Caki2 (cell line): ENCODE measurements at regions not wholly inside any gene's neighbourhood (a gene's known extent, or its start where the extent isn't known, plus 50 kb on each side); places are given as distances from the start of the nearest gene placed in this dataset.
"Not testable (repeated sequence)": the region's sequence is repeated elsewhere in the genome, so short reads cannot be mapped to it uniquely, and the experiment has no call there.

Experiments
- DNase-seq: peaks from one replicate; pipeline ENCODE4 v3.0.0-alpha.2; 2015; ENCODE audit warnings: low read depth
- in situ Hi-C: cut with HindIII; loops from 2 replicates; pipeline ENCODE4 v1.10.0; 2016; ENCODE audit warnings: low sequenced_read_pairs, low pct_unique_long_range_greater_than_20kb, mixed read lengths

DNA sequence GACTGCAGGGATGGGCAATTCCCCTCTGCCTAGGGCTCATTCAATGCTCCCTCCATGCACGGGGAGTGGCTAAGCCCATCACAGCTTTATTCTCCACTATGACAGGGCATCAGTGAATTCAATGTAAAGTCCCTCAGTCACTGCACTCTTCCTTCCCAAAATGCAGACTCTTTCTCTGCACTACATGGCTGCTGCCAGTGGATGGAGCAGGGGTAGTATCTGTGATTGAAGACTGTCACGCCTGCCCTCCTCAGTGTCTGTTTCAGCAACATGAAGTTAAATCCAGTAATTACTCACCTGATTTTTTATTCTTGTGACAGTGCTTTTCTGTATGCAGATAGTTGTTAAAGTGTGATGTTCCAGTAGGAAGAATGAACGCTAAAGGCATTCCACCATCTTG is 1323.2 kb downstream of the AMY1C start:
- in situ Hi-C loops, result no loop called here
- no peak for DNase-seq

GRCh38 chr1:105073660-105074059 is 1324.0 kb downstream of the AMY1C start:
- DNase-seq, result no peak
- in situ Hi-C loops, result no loop called here

DNA sequence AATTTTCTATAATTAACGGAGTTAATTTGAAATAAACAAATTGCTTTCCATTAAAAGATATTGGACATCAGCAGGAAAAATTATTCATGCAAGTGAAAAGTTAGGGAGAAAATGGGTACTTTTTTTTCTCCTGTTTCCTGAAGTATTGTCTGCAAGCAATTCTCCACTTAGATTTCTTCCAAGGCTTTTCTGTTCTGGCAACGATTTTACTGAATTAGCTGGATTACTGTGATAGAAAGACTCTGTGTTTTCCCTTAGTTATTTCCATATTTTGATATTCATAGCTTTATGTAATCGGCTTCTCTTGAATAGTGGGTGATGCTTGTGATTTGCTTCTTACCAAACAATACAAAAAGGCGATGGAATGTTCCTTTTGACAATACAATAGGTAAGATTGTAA is 1333.9 kb downstream of the AMY1C start:
- DNase-seq, result no peak
- in situ Hi-C loops, result no loop called here

DNA sequence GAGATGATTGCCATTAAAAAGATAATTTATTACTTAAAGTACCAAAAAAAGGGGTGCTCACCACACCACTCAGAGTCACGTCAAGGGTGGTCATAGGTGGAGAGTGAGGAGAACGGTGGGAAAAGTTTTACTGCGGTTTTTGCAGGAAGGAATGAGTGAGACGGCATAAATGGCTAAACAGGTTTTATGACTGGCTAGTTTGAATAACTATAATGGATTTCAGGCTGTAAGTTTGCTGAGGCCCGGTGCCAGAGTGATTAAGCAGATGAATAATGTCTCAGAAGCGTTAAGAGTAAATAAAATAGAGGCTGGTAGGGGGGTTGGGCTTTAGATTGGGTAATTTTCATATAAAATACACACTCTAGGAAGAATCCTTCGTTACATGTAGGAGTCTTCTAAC is 1337.8 kb downstream of the AMY1C start:
- in situ Hi-C loops, result no loop called here
- DNase-seq, result peak; percentile 18

DNA sequence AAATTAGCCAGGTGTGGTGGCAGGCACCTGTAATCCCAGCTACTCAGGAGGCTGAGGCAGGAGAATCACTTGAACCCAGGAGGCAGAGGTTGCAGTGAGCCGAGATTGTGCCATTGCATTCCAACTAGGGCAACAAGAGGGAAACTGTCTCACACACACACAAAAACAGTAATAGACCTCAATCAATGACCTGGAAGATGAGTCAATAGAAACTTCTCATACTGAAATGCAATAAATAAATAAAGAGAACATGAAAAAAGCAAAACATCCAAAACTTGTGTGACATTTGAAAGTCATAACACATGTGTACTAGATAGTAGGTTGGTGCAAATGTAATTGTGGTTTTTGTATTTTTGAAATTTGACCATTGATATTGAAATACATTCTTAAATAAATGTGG is 1338.5 kb downstream of the AMY1C start:
- in situ Hi-C loops, result no loop called here
- DNase-seq, result no peak

GRCh38 chr1:105093893-105094292 is 1344.2 kb downstream of the AMY1C start:
- in situ Hi-C loops, DNase-seq: not testable (repeated sequence)

DNA sequence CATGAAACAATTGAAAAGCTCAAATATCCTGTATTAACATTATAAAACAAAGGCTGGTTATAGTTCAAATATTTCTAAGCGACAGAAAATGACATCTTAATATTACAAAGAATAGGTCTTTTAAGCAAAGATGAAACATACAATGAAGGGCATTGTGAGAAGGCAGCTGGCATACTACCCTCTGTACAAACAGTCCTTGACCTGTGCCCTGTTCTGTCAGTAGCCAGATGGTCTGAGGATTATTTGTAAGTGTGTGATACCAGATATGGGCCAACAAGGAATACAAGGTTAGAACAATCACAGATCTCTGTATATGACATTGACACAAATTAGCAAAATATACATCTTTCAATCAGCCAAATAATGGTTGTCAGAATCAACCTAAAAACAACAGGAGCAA is 1350.4 kb downstream of the AMY1C start:
- no peak for DNase-seq
- in situ Hi-C loops, result no loop called here

- DNase-seq, result no peak
- in situ Hi-C loops, result no loop called here
Observed at GRCh38 chr1:105101261-105101660, 1351.6 kb downstream of the AMY1C start.

- DNase-seq, result no peak
- in situ Hi-C loops, result no loop called here
Observed at GRCh38 chr1:105102371-105102770, 1352.7 kb downstream of the AMY1C start.

- DNase-seq, result no peak
- in situ Hi-C loops, result no loop called here
Observed at GRCh38 chr1:105122041-105122440, 1372.3 kb downstream of the AMY1C start.

DNA sequence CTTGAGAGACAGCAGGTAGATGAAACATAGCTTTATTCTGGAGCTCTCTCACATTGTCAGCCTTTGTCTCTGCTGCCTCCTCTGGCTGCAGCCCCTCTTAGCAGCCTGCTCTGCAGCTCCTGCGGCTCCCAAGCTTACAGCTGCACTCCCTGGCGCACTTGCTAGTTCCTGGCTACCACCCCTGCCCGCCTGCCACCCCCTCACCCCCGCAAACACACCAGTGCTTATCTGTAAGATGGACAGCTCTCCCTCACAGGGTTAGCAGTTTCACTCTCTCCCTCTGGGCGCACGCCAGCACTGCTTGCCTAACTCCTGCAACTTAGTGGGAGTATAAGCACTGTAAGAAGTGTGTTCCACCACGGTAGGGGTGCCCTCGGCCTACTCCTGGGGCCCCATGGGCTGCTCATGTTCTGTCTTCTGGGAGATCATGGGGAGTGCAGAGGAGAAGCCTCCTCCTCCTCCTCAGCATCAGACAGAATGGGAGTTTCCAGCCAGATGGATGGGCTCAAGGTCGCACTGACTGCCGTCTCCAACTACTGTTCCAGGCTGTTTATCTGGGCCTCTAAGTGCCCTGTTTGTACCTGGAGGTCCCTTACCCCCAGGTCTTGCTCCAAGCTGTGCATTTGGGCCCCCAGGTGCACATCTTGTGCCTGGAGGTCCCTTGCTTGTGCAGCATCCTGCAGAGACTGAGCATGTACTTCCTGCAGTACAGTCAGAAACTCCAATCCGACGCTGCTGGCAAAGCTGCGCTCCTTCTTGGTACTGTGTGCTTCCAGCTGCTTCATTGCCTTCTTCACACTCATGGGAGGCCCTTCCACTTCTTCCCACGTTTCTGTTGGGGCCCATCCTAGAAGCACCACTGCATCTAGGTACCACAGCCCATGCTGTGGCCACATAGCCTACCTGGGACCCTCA is 1388.1 kb downstream of the AMY1C start:
- DNase-seq, result no peak
- in situ Hi-C loops, result no loop called here

GRCh38 chr1:105138458-105138893 is 1388.8 kb downstream of the AMY1C start:
- in situ Hi-C loops, result no loop called here
- no peak for DNase-seq

DNA sequence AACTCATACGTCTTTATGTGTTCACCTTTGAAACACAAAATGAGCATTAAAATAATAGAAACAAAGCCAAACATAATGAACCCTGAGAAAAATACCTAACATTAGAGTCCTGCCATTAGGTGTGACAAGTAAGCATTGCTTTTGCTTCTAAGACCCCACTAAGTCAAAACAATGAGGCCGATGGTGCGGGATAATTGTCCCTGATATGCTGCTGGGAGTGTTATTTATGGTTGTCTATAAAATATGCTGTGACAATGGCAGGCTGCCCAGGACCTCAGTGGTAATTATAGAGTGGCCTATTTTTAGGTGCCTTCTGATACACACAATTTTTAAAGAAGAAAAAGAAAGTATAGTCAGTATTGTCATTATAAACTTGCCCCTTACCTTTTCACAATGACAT is 1423.1 kb downstream of the AMY1C start:
- in situ Hi-C loops, result no loop called here
- no peak for DNase-seq

GRCh38 chr1:105180789-105181188 is 1431.1 kb downstream of the AMY1C start:
- no peak for DNase-seq
- in situ Hi-C loops, result no loop called here

DNA sequence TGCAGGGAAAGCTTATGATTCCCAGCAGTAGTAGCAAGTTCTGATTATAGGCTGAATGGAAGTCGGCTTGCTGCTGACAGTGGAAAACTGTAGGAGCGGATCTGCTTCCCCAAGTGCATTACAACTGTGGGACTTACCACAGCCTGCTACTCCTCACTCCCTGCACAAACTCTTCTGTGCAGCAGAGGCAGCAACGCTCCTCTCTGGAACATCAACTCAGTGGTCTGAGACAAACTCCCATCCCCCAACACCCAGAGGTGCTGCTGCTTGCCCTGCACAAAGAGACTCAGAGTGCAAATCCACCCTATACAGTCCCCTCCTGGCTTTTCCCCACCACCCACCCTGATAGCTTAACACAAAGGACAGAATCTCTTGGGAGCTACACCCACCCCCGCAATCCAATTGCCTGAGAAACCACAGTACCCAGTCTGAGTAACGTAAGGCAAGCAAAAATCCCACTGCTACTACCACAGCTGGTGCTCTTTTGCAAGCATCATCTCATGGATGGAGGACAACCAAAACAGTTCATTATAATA is 1455.2 kb downstream of the AMY1C start:
- no peak for DNase-seq
- in situ Hi-C loops, result no loop called here

GRCh38 chr1:105208581-105208980 is 1458.9 kb downstream of the AMY1C start:
- in situ Hi-C loops, result no loop called here

DNA sequence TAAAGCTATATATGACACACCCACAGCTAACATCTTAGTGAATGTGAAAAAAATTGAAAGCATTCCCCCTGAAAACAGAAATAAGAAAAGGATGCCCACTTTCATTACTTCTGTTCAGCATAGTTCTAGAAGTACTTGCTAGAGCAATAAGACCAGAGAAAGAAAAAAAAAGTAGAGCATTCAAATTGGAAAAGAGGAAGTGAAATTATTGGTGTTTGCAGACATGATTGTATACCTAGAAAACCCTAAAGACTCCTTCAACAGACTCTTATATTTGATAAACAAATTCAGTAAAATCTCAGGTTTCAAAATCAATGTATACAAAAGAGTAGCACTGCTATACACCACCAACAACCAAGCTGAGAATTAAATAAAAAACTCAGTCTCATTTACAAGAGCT is 1461.0 kb downstream of the AMY1C start:
- in situ Hi-C loops, result no loop called here
- no peak for DNase-seq

More at GRCh38 chr1:105208581-105208980, 1458.9 kb downstream of the AMY1C start:
- DNase-seq, result no peak

GRCh38 chr1:105231378-105231777 is 1481.7 kb downstream of the AMY1C start:
- in situ Hi-C loops, result no loop called here
- DNase-seq, result no peak

DNA sequence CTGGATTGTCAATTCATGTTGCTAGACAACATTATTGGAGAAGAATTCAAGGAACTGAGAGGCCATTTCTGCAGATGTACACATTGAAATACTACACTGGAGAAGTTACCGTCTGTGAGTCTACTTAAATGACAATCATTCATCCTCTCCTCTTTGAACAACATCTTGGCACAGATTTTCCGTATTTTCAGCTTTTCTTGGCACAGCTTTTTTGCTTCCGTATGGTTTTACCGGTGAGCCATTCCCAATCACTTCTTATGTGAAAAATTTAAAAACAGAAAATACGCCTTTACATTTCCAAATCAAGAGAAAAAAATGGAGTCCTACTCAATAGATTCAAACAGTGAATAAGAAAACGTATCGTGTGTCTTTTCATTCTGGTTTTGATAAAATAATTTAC is 1493.7 kb downstream of the AMY1C start:
- in situ Hi-C loops, result no loop called here
- DNase-seq, result no peak

DNA sequence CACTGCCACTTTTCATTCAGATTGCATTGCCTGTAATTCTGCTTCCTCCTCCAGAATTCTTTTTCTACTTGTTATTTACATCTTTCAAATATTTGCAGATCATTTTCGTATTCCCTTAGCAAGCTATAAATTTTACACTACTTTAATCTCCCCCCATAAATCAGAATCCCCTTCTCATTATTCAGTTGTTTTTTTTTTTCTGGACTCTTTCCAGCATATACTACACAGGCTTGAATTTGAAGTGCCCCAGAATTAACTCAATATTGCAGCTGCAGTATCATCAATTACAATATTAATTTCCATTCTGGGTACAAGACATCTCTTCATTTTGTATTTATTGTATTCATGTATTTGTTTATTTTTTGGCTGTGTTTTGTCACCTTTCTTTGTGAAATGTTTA is 1494.3 kb downstream of the AMY1C start:
- in situ Hi-C loops, result no loop called here
- no peak for DNase-seq
